Prostate gland (tissue), 2 donors: ENCODE measurements at regions not wholly inside any gene's neighbourhood (a gene's known extent, or its start where the extent isn't known, plus 50 kb on each side); places are given as distances from the start of the nearest gene placed in this dataset.

Experiments
- DNase-seq: peaks from one replicate; pipeline ENCODE4 v3.0.0-alpha.2; 2019; ENCODE audit warnings: low spot score
- H3K27ac ChIP-seq, 2 donors: fragments of 200-600 bp; sonication (generic); 2 replicates each; pipeline ENCODE4 v1.5.1; 2017 to 2019
- H3K27me3 ChIP-seq: fragments of 200-600 bp; sonication (generic); replicated peaks from 2 replicates; pipeline ENCODE4 v1.5.1; 2019; ENCODE audit not compliant: insufficient read depth
- H3K36me3 ChIP-seq, 2 donors: fragments of 200-600 bp; sonication (generic); 1 replicate in 1 of 2; 2 replicates in 1 of 2; pipeline versions ENCODE4 v1.5.1 to v1.8.1; 2017 to 2019
- H3K4me1 ChIP-seq: fragments of 200-600 bp; sonication (generic); replicated peaks from 2 replicates; pipeline ENCODE4 v1.5.1; 2019
- H3K4me3 ChIP-seq, 2 donors: fragments of 200-600 bp; sonication (generic); 2 replicates each; pipeline ENCODE4 v1.5.1; 2017 to 2019
- H3K9me3 ChIP-seq: fragments of 200-600 bp; sonication (generic); 2 replicates; pipeline ENCODE4 v1.5.1; 2017
- POLR2A ChIP-seq: fragments of 450-650 bp; IDR thresholded peaks from one replicate; pipeline ENCODE4 v1.6.1; 2016; ENCODE audit warnings: antibody characterized with exemption, mild to moderate bottlenecking
- POLR2AphosphoS5 ChIP-seq: sonication (generic); formaldehyde crosslinking; IDR thresholded peaks from one replicate; pipeline ENCODE4 v1.6.1; 2017; ENCODE audit warnings: antibody characterized with exemption
- WGBS: methylation state at CpG from one replicate; pipeline ENCODE4 v1.1.5; 2018; 5-methylcytosine and 5-hydroxymethylcytosine counted together
- intact Hi-C: fragments of 100-400 bp; cut with DNase I; formaldehyde crosslinking; loops from one replicate; pipeline ENCODE4 v1.14.2; 2022
- TF ChIP-seq, protein P1 (sequence below), 4 experiments: fragments of 200-600 bp in 2 of 4; fragments of 450-650 bp in 2 of 4; sonication (generic) in 2 of 4; IDR thresholded peaks; 1 replicate in 3 of 4; 2 replicates in 1 of 4; pipeline ENCODE4 v1.5.1; 2016 to 2019; ENCODE audit warnings: antibody characterized with exemption in 4 of 4, mild to moderate bottlenecking in 2 of 4, moderate library complexity in 2 of 4

DNA sequence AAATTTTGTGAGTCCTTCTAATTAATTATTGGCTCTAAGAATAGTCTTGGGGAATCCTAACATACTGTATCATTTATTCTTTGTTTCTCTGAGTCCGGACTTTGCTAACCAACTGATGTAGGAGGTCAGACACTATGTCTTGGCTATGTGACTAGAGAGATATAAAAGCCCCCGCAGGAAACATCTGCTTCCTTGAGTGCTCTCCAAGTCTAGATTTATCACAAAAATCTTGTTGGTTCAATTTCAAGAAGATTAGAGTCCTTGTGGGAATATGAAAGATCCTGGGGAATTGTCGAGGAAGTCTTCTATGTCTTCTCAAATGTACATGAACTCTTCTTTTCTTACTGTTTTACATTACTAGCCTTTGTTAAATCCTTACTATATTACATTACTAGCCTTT lies 1712.5 kb downstream of the NCAM2 start:
- intact Hi-C loops = no loop called here
- no peak for TF ChIP-seq POLR2AphosphoS5
- no peak for TF ChIP-seq POLR2A
- TF ChIP-seq, protein P1, sequence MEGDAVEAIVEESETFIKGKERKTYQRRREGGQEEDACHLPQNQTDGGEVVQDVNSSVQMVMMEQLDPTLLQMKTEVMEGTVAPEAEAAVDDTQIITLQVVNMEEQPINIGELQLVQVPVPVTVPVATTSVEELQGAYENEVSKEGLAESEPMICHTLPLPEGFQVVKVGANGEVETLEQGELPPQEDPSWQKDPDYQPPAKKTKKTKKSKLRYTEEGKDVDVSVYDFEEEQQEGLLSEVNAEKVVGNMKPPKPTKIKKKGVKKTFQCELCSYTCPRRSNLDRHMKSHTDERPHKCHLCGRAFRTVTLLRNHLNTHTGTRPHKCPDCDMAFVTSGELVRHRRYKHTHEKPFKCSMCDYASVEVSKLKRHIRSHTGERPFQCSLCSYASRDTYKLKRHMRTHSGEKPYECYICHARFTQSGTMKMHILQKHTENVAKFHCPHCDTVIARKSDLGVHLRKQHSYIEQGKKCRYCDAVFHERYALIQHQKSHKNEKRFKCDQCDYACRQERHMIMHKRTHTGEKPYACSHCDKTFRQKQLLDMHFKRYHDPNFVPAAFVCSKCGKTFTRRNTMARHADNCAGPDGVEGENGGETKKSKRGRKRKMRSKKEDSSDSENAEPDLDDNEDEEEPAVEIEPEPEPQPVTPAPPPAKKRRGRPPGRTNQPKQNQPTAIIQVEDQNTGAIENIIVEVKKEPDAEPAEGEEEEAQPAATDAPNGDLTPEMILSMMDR (IDR thresholded peaks at IDR 0.05) = no peak
- no peak for DNase-seq

DNA sequence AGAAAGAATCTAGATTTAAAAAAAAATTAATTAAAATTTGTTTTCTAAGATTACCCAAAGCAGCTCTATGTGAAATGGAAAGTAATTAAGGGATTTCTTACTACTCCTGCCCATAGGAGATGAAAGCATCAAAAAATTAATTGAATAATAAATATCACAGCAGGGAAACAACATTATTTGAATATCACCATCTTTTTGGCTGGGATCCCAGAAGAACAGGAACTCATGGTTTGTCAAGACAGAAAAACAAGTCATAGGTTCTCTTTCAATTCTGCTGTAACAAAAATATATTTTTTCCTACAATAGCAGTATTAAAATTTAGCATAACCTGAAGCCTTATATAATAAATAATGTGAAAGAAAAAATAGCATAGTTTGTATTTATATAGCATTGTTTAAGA lies 1713.4 kb downstream of the NCAM2 start:
- TF ChIP-seq POLR2A (no peak), POLR2AphosphoS5 (no peak)
- TF ChIP-seq, protein P1 (IDR thresholded peaks at IDR 0.05) = no peak
- no peak for DNase-seq
- no peak overlapping the region for H3K4me3 ChIP-seq
- H3K4me1 ChIP-seq = no peaks in the 10 kb centered on the region
- H3K36me3 ChIP-seq = no peaks in the 10 kb centered on the region
- H3K27ac ChIP-seq = no peak overlapping the region
- no peaks in the 10 kb centered on the region for H3K27me3 ChIP-seq
- H3K9me3 ChIP-seq = no peaks in the 10 kb centered on the region
- intact Hi-C loops = no loop called here

More for the DNA sequence above, 1712.5 kb downstream of the NCAM2 start:
- Histone ChIP-seq H3K9me3 (no peaks in the 10 kb centered on the region), H3K4me1 (no peaks in the 10 kb centered on the region), H3K27me3 (no peaks in the 10 kb centered on the region), H3K4me3 (no peak overlapping the region), H3K36me3 (no peaks in the 10 kb centered on the region), H3K27ac (no peak overlapping the region)
- WGBS = 46% methylated on average over 3 of the region's 3 CpGs

DNA sequence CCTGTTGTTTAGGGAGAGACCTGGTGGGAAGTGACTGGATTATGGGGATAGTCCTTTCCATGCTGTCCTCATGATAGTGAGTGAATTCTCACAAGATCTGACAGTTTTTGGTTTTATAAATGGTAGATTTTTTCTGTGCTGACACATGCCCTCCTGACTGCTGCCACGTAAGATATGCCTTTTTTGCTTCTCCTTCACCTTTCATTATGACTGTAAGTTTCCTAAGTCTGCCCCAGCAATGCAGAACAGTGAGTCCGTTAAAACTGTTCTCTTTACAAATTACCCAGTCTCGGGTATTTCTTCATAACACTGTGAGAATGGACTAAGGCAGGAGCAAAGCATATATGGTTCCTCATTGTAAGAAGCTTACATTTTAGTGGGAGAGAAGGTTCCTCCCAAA lies 1727.2 kb downstream of the NCAM2 start:
- no peak overlapping the region for H3K4me3 ChIP-seq
- DNase-seq = no peak
- whole genome bisulfite sequencing = 84% methylated on average over 3 of the region's 3 CpGs
- no peaks in the 10 kb centered on the region for H3K4me1 ChIP-seq
- TF ChIP-seq, protein P1 (IDR thresholded peaks at IDR 0.05) = no peak
- no peak for TF ChIP-seq POLR2A
- H3K9me3 ChIP-seq = no peaks in the 10 kb centered on the region
- H3K36me3 ChIP-seq = no peaks in the 10 kb centered on the region
- no peak overlapping the region for H3K27ac ChIP-seq
- intact Hi-C loops = no loop called here
- no peaks in the 10 kb centered on the region for H3K27me3 ChIP-seq

DNA sequence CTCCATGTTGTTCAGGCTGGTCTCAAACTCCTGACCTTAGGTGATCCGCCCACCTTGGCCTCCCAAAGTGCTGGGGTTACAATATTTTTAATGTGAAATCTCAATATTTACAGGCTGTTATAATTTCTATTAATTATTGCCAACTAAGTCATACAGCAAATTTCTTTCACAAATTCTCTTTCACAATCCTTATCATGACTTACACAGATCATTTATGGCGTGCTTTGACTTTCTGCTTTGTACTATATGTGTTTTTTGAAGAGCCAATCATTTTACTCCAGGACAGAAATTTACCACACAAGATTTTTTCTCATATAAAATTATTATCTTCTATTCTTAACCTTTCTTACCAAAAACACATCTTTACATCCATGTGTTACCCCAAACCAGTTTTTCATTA lies 1729.9 kb downstream of the NCAM2 start:
- no peaks in the 10 kb centered on the region for H3K27me3 ChIP-seq
- 83% methylated on average over 2 of the region's 2 CpGs for WGBS

DNA sequence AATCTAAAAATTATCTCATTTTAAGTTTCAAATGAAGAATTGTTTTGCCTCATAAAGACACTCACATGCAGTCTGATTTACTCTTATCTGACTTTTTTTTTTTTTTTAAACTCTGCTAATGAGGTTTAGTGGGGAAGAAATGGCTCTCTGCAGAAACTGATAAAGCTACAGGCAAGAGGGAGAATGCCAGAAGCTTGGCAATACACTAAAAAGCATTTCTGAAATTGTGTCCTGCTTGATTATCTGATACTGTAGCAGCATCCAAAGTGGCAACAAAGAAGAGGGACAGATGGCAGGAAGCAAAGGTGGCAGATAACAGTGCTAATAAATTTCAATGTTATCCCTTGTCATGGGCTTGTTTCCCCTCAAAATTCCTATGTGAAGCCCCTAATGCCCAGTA lies 1744.9 kb downstream of the NCAM2 start:
- Histone ChIP-seq H3K36me3 (no peaks in the 10 kb centered on the region), H3K27ac (no peak overlapping the region), H3K27me3 (no peaks in the 10 kb centered on the region), H3K9me3 (no peaks in the 10 kb centered on the region), H3K4me3 (no peak overlapping the region), H3K4me1 (no peaks in the 10 kb centered on the region)
- DNase-seq = no peak
- TF ChIP-seq POLR2AphosphoS5 (no peak), POLR2A (no peak)
- TF ChIP-seq, protein P1 (IDR thresholded peaks at IDR 0.05) = no peak
- intact Hi-C loops = no loop called here

More for the DNA sequence above, 1729.9 kb downstream of the NCAM2 start:
- H3K27ac ChIP-seq = no peak overlapping the region
- H3K9me3 ChIP-seq = no peaks in the 10 kb centered on the region
- TF ChIP-seq, protein P1 (IDR thresholded peaks at IDR 0.05) = no peak
- no peak for TF ChIP-seq POLR2AphosphoS5
- no peak for TF ChIP-seq POLR2A
- no peaks in the 10 kb centered on the region for H3K4me1 ChIP-seq
- no peaks in the 10 kb centered on the region for H3K36me3 ChIP-seq
- H3K4me3 ChIP-seq = no peak overlapping the region
- intact Hi-C loops = no loop called here
- DNase-seq = no peak
